GM19238 (cell line): ENCODE measurements at regions not wholly inside any gene's neighbourhood (a gene's known extent, or its start where the extent isn't known, plus 50 kb on each side); places are given as distances from the start of the nearest gene placed in this dataset.

Source experiments
- DNase-seq: peaks from one replicate; pipeline ENCODE4 v3.0.0; 2011; ENCODE audit warnings: low spot score; ENCODE audit not compliant: insufficient read length

DNA sequence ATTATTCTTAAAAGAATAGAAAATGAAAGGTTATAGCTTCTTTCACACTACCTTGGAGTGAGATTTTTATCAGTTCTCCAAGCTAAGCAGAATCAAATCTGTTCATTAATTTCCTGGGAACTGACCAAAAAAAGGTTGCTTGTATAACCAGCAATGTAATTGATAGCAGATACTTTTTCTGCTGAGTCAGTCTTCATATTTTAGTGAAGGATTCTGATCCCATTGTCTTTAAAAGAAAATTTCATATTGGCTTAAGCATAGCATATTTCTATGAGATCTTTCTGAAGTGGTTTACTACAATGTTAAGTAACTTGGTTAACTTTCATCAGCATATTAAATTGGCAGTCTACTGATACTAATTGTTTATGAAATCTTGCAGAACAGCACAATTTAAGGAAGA, 338.0 kb downstream of the TMX3 start:
- DNase-seq: no peak

DNA sequence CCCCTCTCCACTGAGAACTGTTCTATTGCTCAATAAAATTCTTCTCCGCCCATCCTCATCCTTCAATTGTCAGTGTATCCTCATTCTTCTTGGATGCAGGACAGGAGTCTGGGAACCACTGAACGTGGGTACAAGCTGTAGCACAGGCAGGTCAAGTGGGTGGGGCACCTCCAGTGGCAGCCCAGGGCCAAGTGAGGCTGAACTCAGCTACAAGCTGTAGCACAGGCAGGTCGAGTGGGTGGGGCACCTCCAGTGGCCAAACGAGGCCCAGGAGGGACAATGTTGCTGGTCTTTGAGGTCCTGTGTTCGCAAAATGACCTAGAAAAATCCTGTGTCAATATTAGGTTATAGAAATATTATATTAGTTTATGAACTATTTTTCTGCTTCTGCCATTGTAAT, 352.0 kb downstream of the TMX3 start:
- no peak for DNase-seq

DNA sequence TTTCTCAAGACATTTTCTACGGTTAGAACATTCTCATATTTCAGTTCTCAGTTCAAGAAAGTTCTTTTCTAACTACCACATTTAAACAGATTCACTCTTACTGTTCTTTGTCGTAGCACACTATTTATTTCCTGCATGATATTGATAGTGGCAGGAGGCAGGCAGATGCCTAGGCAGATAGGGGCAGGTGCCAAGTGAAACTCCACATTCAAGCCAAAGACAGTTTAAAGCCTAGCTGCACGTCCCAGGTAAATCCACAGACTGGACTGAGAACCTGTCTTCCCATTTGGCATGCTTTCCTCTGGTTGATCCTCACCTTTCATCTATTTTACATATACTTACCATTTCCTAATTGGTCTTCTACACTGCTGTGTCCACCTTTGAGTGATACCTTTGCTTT, 359.3 kb downstream of the TMX3 start:
- DNase-seq: no peak

DNA sequence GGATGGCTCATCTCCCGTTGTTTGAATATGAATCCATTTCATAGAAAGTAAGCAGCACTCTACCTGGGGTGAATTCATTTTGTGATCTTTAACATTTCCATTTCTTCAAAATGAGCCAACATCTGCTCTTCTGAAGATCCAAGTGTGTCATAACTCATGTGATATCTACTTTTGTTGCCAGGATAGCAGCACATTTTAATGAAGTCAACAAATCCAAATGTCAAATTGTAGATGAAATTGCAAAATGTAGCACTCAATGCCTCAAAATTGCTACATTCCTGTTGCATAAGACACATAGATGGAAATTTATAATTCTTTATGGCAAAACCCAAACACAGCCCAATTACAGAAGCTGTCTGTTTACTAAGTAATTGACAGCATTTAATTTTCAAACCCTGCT, 360.7 kb downstream of the TMX3 start:
- no peak for DNase-seq

DNA sequence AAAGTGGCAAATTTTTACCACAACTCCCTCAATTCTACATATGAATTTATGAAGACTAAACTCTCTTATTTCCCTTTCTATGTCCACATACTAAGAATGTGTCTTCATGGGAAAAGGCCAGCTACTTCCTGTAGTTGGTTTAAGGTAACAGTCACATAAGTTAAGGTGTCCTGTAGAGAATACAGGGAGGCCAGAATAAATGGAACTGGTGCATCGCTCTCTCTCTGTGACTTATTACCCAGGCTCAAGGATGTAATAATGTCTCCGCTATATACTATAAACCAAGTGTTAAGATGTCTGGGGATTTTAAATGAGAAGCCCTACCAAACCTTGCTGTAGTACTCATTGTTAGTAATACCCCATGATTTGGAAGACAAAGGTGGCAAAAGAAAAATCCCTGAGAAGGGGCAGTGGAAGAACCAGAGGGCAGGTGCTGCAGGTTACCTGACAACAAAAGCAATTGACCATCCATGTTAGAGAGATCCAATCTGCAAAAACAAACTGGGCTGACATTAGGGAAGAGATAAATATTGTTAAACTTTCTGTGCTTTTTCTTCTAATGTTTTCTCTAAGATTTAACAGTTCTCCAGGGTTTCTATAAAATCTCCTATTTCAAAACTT, 372.8 kb downstream of the TMX3 start:
- DNase-seq: no peak

DNA sequence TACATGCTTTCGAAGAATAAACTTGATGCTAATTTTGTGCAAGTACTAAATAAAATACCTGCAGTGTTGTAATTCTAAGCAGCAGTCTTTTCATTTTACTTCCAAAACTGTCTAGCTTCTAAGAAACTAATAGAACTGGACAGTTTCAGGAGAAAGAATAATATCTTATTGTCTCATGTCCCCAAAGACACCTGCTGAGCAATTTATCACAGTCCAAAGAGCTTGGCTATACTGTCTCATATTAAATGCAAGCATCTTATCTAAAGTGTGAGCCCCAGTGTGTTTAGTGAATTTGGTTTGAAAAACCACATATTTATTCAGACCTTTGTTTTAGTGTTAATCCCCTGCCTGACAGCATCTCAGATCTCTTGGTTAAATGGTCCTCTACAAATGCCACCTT, 374.3 kb downstream of the TMX3 start:
- no peak for DNase-seq

DNA sequence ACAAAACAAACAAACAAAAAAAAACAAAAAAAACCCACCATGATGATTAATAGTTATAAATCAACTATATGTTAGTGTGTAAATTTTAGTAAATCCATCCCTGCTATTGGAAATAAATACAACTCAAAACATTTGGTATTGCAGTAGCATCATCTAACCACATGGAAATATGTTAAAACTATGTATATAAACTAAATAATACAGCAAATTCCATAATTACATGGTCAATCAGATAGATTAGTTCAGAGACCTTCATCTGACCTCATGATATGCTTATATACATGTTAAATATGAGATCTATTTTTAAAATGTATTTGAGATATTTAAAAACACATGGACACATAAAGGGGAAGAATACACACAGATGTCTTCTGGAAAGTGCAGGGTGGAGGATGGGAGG, 384.2 kb downstream of the TMX3 start:
- no peak for DNase-seq

DNA sequence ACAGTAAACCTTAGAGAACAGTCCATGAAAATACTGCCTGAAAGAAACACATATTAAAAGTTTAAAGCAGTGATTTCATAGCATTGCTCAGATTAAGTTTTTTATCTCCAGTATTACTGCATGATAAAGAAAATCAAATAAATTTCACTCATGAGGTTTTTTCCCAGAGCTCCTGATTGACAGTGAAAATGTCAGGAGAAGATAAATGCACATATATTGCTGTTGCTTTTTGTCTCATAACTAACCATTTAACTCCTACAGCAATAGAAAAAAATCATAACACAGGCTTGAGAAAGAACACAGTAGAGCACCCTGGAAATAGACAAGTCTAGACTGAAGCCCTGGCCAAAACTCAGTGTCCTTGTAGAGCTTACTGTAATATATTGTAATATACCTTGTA, 391.0 kb downstream of the TMX3 start:
- no peak for DNase-seq

DNA sequence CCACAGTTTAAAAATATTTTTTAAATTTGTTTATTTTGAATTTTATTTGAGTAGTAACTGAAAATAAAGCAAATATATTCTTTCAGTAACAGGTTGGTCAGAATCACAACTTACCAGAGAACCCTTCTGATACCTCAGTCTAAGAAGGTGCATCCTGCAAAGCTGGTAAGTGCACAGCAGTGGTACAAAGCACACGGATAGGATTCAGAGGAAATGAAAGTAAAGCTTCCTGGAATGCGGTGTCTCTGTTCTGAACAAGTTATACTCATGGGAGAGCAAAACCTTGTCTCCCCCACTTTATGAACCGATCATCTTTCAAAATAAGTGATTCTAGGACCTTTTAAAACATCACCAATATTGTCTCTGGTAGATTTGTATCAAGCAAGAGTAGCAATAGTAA, 398.3 kb downstream of the TMX3 start:
- DNase-seq: no peak

DNA sequence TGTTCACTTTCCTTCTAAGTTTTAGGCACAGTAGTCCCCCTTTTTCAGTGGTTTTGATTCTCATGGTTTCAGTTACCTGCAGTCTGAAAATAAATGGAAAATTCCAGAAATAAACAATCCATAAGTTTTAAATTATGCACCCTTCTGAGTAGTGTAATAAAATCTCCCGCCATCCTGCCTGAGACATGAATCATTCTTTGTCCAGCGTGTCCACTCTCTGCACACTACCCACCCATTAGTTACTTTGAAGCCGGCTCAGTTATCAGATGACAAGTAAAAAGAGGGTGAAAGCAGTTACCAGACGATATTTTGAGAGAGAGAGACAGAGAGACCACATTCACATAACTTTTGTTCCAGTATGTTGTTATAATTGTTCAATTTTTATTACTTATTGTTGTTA, 400.5 kb downstream of the TMX3 start:
- DNase-seq: no peak

DNA sequence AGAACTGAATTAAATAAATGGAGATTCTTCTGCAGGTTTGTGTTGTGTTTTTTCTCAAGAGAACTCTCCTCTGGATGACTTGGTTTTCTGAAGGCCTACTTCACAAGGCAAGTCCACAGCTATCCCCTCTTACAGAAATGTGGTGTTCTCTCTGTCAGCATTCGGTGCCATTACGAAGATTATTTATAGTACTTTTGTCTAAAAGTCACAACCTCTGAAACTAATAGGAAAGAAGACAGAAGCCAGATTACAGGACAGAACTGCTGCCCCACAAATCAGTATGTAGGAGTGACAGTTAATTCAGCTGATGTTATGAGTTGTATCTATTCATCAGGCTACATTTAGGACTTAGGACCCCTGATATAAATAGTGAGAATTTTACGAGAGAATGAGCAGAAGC, 413.5 kb downstream of the TMX3 start:
- DNase-seq: no peak

DNA sequence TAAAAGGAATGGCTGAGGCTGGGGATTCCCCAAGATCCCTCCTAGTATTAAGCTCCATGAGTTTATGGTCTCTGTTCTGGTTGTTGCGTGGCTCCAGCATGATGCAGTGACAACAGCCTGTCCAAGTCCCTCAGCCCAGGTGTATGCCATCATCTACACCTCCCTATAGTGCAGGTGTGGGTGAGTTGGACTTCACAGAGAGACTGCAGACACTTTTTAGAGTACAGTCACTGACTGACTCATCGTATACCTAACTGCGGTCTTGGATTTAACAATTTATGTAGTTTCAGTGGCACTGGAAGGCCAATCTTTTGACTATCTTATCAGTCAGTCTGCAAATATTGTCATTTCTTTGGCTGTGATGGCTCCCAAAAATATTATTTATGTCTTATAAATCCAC, 415.0 kb downstream of the TMX3 start:
- no peak for DNase-seq

DNA sequence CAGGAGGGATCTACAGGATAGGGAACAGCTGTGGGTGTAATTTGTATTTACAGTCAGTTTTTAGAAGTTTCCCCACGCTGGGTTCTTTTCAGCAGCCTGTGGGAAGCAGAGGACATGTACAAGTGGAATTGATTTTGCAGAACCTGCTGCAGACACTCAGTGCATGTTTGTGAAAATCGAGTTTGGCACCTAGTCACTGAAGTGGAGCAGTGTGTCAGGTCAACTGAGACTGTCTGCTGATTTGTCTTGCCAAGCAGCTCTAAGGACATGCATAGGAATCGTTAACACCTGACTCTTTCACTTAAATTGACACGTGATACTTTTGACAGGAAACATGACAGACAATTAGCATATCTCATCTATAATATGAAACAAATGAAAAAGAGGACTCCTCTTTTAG, 416.6 kb downstream of the TMX3 start:
- DNase-seq: no peak

DNA sequence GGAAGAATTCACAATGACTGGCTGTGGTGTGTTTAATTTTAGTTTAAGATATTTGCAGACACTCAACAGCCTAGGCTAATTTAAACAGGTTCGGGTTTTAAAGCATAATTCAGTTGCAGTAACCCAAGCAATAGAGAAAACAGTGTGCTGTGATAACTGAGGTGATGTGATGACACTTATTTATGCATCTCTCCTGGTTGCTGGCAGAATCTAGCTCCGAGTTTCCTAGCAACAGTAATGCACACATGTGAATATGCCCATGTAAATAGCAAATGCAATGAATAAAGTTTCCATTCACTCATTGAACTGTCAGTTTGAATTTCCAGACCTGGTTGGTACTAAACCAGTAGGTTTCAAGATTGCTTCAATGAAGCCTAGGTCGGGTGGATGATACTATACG, 426.5 kb downstream of the TMX3 start:
- no peak for DNase-seq

DNA sequence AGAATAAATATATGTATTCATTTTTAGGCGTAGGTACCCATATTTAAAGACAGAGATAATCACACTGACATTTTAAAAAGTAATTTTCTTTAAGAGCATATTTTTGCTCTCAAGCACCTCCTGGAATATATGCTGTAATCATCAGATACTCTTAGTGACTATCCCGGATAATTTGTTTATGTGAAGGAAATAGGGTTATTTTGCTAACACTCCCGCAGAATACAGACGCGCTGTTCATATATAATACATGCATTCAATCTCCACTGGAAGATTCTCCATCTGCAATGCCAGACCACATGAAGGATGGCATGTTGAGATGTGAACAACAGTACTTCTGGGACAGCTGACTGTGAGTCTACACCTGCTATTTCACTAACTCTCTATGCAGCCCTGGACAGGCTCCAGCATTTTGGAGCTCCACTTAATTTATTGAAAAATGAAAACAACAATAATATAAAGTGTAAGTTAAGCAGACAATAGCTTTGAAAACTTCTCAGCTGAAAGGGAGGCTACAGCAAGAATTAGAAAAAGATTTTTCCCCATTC, 430.6 kb downstream of the TMX3 start:
- DNase-seq: no peak

DNA sequence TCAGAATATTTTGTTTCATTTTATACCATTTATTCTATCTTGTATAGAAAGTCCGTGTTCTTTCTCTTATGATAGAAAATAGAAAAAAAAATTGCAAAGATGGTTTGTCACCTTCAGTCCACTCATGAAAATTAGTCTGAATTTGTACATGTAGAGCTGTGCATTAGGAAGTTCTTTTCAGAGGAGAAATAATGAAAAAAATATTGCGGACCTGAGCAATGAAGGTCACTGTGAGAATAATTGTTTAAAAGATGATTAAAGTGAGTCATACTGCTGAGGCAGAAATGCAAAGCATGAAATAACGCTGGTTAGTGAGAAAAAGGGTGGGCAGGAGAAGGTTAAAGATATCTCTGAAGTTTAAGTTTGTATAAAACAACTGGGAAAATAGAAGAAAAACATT, 431.1 kb downstream of the TMX3 start:
- no peak for DNase-seq

DNA sequence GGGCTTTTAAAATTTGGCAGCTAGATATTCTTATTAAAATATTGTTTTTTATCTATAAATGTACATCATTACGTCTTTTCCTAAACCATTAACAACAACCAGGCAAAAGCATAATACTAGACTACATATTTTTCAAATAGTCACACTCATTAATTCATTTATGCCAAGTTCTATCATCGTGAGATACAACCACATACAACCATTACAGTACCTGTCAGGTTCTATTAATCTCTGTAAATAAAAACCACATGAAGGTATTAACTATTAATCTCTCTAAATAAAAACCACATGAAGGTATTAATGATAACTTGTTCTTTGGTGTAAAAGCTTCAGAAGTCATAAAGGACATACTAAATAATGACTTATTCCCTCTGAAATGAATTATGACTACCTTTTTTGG, 432.7 kb downstream of the TMX3 start:
- no peak for DNase-seq

DNA sequence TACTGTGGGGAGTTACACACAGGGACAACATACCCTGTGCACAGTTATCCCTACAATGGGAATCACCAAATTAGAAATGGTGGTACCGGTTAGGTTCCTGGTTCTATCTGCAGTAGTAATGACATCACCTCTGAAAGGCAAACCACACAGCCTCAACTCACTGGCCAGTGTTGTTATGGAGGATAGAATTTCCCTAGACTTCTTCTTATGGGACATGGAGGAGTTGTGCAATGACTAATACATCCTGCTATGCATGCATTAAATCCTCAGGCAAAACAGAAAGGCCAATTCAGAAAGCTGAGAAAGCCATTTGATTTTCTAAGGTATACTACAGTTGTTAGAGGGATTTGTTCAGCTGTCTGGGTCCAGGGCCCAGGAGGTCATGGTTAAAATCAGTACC, 439.3 kb downstream of the TMX3 start:
- no peak for DNase-seq

DNA sequence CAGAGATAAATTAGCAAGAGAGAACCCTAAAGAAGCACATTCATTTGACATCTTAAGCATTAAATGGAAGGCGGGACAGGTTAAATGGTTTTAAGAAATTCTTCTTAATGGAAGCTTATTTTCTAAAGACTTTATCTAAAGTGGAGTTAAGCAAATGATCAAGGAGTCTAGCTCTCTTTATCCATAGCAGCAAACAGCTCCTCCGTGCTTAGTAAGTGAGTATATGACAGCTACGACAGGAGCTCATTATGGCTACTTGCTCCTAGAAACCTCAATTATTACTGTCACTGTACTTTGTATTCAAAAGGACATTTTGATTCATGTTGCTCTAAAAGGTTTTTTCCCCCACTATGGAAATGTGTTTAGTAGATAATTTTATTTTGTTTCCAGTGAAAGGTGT, 444.9 kb downstream of the TMX3 start:
- DNase-seq: no peak

DNA sequence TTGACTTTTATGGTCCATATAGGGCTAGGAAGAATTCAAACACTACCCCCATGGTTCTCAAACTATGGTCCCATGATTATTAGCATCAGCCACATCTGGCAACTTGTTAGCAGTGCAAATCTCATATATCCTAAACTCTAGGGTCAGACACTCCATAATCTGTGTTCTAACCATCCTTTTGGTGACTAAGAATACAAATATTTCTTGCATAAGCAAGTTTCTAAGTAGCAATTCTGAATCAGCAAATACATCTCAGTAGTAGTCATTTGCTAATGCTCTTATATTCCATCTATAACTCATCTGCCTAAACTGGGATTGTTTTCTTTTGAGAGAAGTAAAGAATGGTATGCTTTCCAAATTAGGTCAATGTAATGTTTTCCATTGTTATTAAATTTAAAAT, 447.3 kb downstream of the TMX3 start:
- no peak for DNase-seq

DNA sequence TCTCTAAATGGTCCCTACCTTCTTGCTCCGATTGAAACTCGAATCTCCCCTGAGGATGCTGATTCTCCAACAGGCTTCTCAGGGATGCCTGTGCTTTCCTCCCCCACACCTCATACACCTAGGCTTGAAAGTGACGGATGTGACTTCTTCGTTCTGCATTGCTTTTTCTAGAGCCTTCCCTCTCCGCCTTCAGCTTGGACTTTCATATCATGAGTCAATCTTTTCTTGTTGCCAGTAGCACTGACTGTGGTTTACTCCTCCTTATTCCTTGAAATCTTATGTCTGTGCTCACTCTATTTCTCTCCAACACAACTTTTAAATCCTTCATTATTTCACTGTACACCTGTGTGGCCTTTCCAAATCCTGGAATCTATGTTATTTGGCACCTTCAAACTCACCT, 451.4 kb downstream of the TMX3 start:
- no peak for DNase-seq

DNA sequence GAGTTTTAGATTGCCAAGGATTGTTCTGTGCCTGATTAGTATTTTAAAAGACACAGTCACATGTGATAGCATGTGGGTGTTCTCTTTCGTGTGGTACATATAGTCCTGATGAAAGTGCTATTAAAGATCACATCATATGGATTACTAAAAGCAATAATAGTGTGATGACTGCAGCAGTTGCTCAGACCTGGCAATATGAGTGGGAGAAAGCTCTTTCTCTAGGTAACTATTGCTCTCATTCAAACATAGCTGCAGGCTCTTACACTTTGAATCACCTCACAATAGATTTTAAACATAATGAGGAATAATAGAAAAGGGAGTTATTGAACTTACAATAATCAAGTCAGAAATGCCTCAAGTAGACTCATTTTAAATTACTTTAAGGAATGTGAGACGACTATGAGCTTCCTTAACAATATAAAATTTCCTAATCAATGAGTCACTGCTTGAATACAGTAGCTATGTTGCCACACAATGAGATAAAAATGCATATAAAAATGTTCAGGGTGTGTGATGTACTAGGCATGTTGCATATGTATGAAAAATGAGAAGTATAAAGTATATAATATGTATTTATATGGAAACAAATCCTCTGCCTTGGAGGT, 452.1 kb downstream of the TMX3 start:
- DNase-seq: no peak

DNA sequence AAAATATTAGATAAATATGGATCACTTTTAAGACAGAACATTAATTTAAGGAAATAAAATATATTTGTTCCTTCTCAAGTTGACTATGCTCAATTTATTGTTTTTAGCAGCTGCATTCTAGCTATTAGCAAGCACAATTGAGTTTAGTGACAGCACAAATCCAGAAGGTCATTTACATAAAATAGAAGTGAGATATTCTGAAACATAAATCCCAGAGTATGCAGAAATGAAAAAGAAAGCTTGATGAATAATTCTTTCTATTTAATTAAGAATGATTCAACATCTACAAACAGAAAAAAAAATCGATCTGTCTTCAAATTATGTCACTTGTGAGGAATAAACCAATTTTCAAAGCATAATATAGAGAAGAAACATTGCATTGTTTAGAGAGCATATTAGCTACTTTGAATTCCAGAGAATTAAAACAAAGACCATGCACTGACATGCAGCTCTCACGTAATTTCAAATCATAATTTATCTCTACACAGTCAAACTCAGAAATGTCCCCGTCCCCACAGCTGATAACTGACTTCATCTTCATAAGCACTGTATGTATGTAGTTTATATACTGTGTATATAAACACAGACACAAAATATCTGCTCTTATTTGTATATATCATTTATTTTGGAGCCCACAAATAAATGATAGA, 458.4 kb downstream of the TMX3 start:
- DNase-seq: no peak
